NCI-H2196 treated with DMSO at 0.1 percent for 48 hours (cell line): ENCODE measurements at regions not wholly inside any gene's neighbourhood (a gene's known extent, or its start where the extent isn't known, plus 50 kb on each side); places are given as distances from the start of the nearest gene placed in this dataset.

Experiments
- DNase-seq: peaks from one replicate; lab custom pipeline; 2025; ENCODE audit not compliant: unreplicated experiment; lab: John Stamatoyannopoulos, UW

GRCh38 chr12:30828686-30829085 lies 73.9 kb upstream of the CAPRIN2 start:
- no peak for DNase-seq

GRCh38 chr12:30827101-30828066 lies 72.6 kb upstream of the CAPRIN2 start:
- no peak for DNase-seq

GRCh38 chr12:30826276-30826675 lies 71.5 kb upstream of the CAPRIN2 start:
- DNase-seq, result no peak

GRCh38 chr12:30825341-30825740 lies 70.6 kb upstream of the CAPRIN2 start:
- DNase-seq, result no peak

GRCh38 chr12:30824311-30824710 lies 69.6 kb upstream of the CAPRIN2 start:
- DNase-seq, result no peak

GRCh38 chr12:30823764-30824163 lies 69.0 kb upstream of the CAPRIN2 start:
- no peak for DNase-seq

GRCh38 chr12:30823156-30823699 lies 68.5 kb upstream of the CAPRIN2 start:
- no peak for DNase-seq

GRCh38 chr12:30822385-30823155 lies 67.8 kb upstream of the CAPRIN2 start:
- peak; percentile 5 for DNase-seq

GRCh38 chr12:30820406-30820946 lies 65.7 kb upstream of the CAPRIN2 start:
- no peak for DNase-seq

GRCh38 chr12:30818562-30818961 lies 63.8 kb upstream of the CAPRIN2 start:
- DNase-seq, result no peak

- no peak for DNase-seq
Observed at GRCh38 chr12:30816742-30817465, 62.2 kb upstream of the CAPRIN2 start.

- DNase-seq, result no peak
Observed at GRCh38 chr12:30814295-30814655, 59.5 kb upstream of the CAPRIN2 start.

- no peak for DNase-seq
Observed at GRCh38 chr12:30813525-30814294, 59.0 kb upstream of the CAPRIN2 start.

GRCh38 chr12:30811966-30812365 lies 57.2 kb upstream of the CAPRIN2 start:
- DNase-seq, result no peak

- no peak for DNase-seq
Observed at GRCh38 chr12:30810918-30811317, 56.2 kb upstream of the CAPRIN2 start.

- no peak for DNase-seq
Observed at GRCh38 chr12:30807695-30808034, 52.9 kb upstream of the CAPRIN2 start.

- DNase-seq, result peak; percentile 61
Observed at GRCh38 chr12:30806989-30807694, 52.4 kb upstream of the CAPRIN2 start.

GRCh38 chr12:30805959-30806358 lies 51.2 kb upstream of the CAPRIN2 start:
- DNase-seq, result no peak
